CD4-positive, alpha-beta T cell treated with Interleukin-15 for 4 hours (primary cell): ENCODE measurements at regions not wholly inside any gene's neighbourhood (a gene's known extent, or its start where the extent isn't known, plus 50 kb on each side); places are given as distances from the start of the nearest gene placed in this dataset.
A peak's percentile ranks its signal among the peaks of the same experiment; 100 is the strongest.
"Not testable (repeated sequence)": the region's sequence is repeated elsewhere in the genome, so short reads cannot be mapped to it uniquely, and the experiment has no call there.

Experiments used
- DNase-seq: peaks from one replicate; pipeline ENCODE4 v3.0.0-alpha.2; 2020; ENCODE audit warnings: low spot score

GRCh38 chr4:22573198-22573597, 57.3 kb upstream of the ADGRA3 start:
- no peak for DNase-seq

- no peak for DNase-seq
Measured at GRCh38 chr4:22573641-22574040, 57.8 kb upstream of the ADGRA3 start.

- DNase-seq: no peak
Measured at GRCh38 chr4:22574424-22574823, 58.6 kb upstream of the ADGRA3 start.

GRCh38 chr4:22574880-22575279, 59.0 kb upstream of the ADGRA3 start:
- no peak for DNase-seq

- DNase-seq: no peak
Measured at GRCh38 chr4:22587253-22587652, 71.4 kb upstream of the ADGRA3 start.

- DNase-seq: no peak
Measured at GRCh38 chr4:22593933-22594332, 78.1 kb upstream of the ADGRA3 start.

GRCh38 chr4:22595684-22596083, 79.8 kb upstream of the ADGRA3 start:
- no peak for DNase-seq

GRCh38 chr4:22596409-22596808, 80.5 kb upstream of the ADGRA3 start:
- no peak for DNase-seq

- no peak for DNase-seq
Measured at GRCh38 chr4:22597471-22597870, 81.6 kb upstream of the ADGRA3 start.

GRCh38 chr4:22598113-22599047, 82.5 kb upstream of the ADGRA3 start:
- not testable (repeated sequence) for DNase-seq

GRCh38 chr4:22599228-22599928, 83.5 kb upstream of the ADGRA3 start:
- not testable (repeated sequence) for DNase-seq

- not testable (repeated sequence) for DNase-seq
Measured at GRCh38 chr4:22599929-22600432, 84.1 kb upstream of the ADGRA3 start.

- DNase-seq: not testable (repeated sequence)
Measured at GRCh38 chr4:22601638-22602037, 85.8 kb upstream of the ADGRA3 start.

- peak; percentile 3 for DNase-seq
Measured at GRCh38 chr4:22607382-22607781, 85.4 kb upstream of the GBA3 start.

GRCh38 chr4:22609951-22610525, 82.7 kb upstream of the GBA3 start:
- not testable (repeated sequence) for DNase-seq

GRCh38 chr4:22614114-22614513, 78.6 kb upstream of the GBA3 start:
- DNase-seq: no peak

- DNase-seq: no peak
Measured at GRCh38 chr4:22616516-22616915, 76.2 kb upstream of the GBA3 start.

GRCh38 chr4:22620144-22620543, 72.6 kb upstream of the GBA3 start:
- DNase-seq: not testable (repeated sequence)

- DNase-seq: not testable (repeated sequence)
Measured at GRCh38 chr4:22621970-22622369, 70.8 kb upstream of the GBA3 start.

GRCh38 chr4:22624002-22624401, 68.7 kb upstream of the GBA3 start:
- not testable (repeated sequence) for DNase-seq

- no peak for DNase-seq
Measured at GRCh38 chr4:22625311-22625710, 67.4 kb upstream of the GBA3 start.

- not testable (repeated sequence) for DNase-seq
Measured at GRCh38 chr4:22627851-22628250, 64.9 kb upstream of the GBA3 start.
